Stomach (tissue), 4 donors: ENCODE measurements at regions not wholly inside any gene's neighbourhood (a gene's known extent, or its start where the extent isn't known, plus 50 kb on each side); places are given as distances from the start of the nearest gene placed in this dataset.

Source experiments
- POLR2AphosphoS5 ChIP-seq, 3 donors: sonication (generic); formaldehyde crosslinking; IDR thresholded peaks; one replicate each; pipeline ENCODE4 v1.6.1; 2016; ENCODE audit warnings: antibody characterized with exemption in 3 of 3
- TF ChIP-seq, protein P1 (sequence below), 7 experiments: fragments of 450-650 bp in 4 of 7; fragments of 200-600 bp in 3 of 7; sonication (generic) in 3 of 7; IDR thresholded peaks; one replicate each; pipeline ENCODE4 v1.5.1; 2016 to 2019; ENCODE audit warnings: antibody characterized with exemption in 7 of 7, control low read depth in 2 of 7, mild to moderate bottlenecking in 1 of 7

DNA sequence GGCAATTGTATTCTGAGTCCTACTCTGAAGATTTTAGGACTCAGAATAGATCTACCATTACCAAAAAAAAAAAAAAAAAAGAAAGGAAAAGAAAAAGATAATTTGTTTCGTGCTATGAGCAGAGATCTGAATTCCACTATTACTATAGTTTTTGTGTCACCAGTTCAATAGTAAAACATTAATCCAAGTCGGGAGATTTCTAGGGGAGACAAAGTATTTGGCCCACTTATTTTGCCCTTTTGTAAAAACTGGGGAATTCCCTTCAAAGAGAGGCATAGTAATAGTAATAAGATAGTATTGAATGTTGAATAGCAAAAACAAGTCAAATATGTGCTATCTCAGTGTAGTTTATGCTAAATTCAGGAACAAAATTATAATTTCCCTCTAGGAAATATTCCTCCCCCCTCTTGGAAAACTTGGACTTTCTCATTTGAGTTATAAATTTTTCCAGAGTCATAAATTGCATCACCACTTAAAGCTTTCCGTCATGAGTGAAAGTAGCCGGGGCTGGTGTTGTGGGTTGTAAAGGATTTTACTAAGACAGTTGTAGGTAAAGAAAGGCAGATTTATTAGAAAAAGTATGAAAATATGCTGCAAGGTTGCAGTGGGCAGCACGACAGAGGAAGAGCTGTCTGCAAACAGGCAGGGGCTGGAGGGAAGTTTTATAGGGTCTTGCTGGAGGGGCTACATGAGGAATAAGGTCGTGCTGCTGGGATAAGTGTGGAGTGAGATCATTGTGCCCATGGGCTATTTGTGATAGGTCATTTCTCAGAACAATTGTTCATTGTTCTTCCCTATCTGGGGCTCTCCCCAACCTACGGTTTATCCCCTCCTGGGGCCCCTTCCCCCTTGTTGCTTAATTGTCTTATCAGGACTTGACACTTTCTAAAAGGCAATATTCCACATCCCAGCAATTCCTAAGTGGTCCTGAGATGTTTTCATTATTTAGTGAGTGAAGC, 1009.9 kb downstream of the PLA2G4A start:
- no peak for TF ChIP-seq POLR2AphosphoS5 (IDR thresholded peaks at IDR 0.05)
- TF ChIP-seq, protein P1, sequence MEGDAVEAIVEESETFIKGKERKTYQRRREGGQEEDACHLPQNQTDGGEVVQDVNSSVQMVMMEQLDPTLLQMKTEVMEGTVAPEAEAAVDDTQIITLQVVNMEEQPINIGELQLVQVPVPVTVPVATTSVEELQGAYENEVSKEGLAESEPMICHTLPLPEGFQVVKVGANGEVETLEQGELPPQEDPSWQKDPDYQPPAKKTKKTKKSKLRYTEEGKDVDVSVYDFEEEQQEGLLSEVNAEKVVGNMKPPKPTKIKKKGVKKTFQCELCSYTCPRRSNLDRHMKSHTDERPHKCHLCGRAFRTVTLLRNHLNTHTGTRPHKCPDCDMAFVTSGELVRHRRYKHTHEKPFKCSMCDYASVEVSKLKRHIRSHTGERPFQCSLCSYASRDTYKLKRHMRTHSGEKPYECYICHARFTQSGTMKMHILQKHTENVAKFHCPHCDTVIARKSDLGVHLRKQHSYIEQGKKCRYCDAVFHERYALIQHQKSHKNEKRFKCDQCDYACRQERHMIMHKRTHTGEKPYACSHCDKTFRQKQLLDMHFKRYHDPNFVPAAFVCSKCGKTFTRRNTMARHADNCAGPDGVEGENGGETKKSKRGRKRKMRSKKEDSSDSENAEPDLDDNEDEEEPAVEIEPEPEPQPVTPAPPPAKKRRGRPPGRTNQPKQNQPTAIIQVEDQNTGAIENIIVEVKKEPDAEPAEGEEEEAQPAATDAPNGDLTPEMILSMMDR (IDR thresholded peaks at IDR 0.05) = no peak
